GM06990 (cell line): ENCODE measurements at regions not wholly inside any gene's neighbourhood (a gene's known extent, or its start where the extent isn't known, plus 50 kb on each side); places are given as distances from the start of the nearest gene placed in this dataset.

Source experiments
- DNase-seq: peaks from one replicate; pipeline ENCODE4 v3.0.0-alpha.2; 2011; ENCODE audit not compliant: insufficient read length; ENCODE audit errors: extremely low read depth
- H3K27me3 ChIP-seq: replicated peaks from 2 replicates; pipeline ENCODE4 v1.6.0; 2011; ENCODE audit warnings: low read length; ENCODE audit not compliant: control insufficient read depth, insufficient read depth
- H3K36me3 ChIP-seq: 2 replicates; pipeline ENCODE4 v1.5.1; 2011; ENCODE audit warnings: low read length; ENCODE audit not compliant: control insufficient read depth, insufficient read depth
- H3K4me3 ChIP-seq: replicated peaks from 2 replicates; pipeline ENCODE4 v1.5.1; 2011; ENCODE audit warnings: low read depth, mild to moderate bottlenecking, control low read depth, low read length
- TF ChIP-seq, protein P1 (sequence below): IDR thresholded peaks from 2 replicates; pipeline ENCODE4 v1.5.1; 2011; ENCODE audit warnings: low read length, control low read depth, mild to moderate bottlenecking, inconsistent platforms; ENCODE audit not compliant: insufficient read depth, poor library complexity, severe bottlenecking

- TF ChIP-seq, protein P1, sequence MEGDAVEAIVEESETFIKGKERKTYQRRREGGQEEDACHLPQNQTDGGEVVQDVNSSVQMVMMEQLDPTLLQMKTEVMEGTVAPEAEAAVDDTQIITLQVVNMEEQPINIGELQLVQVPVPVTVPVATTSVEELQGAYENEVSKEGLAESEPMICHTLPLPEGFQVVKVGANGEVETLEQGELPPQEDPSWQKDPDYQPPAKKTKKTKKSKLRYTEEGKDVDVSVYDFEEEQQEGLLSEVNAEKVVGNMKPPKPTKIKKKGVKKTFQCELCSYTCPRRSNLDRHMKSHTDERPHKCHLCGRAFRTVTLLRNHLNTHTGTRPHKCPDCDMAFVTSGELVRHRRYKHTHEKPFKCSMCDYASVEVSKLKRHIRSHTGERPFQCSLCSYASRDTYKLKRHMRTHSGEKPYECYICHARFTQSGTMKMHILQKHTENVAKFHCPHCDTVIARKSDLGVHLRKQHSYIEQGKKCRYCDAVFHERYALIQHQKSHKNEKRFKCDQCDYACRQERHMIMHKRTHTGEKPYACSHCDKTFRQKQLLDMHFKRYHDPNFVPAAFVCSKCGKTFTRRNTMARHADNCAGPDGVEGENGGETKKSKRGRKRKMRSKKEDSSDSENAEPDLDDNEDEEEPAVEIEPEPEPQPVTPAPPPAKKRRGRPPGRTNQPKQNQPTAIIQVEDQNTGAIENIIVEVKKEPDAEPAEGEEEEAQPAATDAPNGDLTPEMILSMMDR = no peak
- H3K4me3 ChIP-seq = no peak overlapping the region
- DNase-seq = no peak
- no peaks in the 10 kb centered on the region for H3K27me3 ChIP-seq
- no peaks in the 10 kb centered on the region for H3K36me3 ChIP-seq
These were observed 69.5 kb upstream of the GLS start for GRCh38 chr2:190810981-190811587.

DNA sequence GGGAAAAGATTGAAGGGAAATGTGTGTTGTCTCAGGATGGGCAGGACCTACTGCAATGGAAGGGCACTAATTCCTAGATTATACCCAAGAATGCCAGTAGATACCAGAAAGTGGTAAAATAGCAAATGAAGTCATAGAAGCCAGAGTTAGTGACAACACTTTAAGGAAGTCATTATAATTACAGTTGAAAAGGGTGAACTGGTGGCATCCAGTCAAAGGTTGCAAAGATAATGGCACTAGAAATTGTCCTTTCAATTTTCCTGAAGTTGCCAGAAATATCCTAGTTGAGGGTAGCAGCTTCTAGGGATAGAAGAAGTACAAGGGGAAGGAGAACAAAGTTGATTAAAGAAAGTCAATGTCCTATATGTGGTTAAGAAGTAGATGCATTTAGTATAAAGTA, 68.8 kb upstream of the GLS start:
- DNase-seq = no peak
- no peak overlapping the region for H3K4me3 ChIP-seq
- TF ChIP-seq, protein P1 = no peak
- no peaks in the 10 kb centered on the region for H3K36me3 ChIP-seq
- no peaks in the 10 kb centered on the region for H3K27me3 ChIP-seq

DNA sequence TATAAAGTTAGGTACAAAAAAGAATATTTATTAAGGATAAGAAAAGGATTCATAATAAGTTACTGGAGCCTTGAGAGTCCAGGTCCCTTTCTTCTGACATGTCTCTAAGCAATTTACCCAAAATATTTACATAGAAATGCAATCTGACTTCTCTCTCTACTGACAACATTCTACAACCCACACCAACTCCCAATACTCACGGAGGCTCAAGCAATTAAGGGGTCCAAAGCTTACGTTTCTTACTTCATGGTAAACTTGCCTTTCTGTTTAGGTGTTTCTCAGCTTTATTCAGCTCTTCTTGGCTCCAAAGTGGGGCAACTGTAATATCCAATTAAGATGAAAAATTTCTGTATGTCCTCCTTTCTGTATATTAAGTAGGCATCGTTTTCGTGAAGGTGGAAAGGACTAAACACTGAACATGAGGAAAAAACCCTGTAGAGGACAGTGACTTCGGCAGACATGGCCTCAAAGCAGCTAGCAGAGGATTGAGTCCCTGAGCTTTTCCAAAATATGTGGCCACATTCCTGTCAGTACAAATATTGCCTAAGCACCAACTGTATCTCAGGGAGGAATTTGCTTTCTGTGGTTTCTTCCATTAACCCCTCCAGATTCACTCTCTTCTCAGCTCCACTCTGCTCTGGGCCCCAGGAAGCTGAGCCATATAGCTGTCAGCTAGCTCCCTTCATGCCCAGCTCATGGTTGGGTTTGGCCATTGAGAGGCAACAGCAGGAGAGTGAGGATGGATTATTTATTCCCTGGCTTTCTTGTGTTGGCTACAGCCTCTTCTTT, 67.9 kb upstream of the GLS start:
- TF ChIP-seq, protein P1 = no peak
- Histone ChIP-seq H3K36me3 (no peaks in the 10 kb centered on the region), H3K27me3 (no peaks in the 10 kb centered on the region), H3K4me3 (no peak overlapping the region)
- no peak for DNase-seq

- Histone ChIP-seq H3K4me3 (no peak overlapping the region), H3K27me3 (no peaks in the 10 kb centered on the region), H3K36me3 (no peaks in the 10 kb centered on the region)
- TF ChIP-seq, protein P1 = no peak
- DNase-seq = no peak
These were observed 65.4 kb upstream of the GLS start for GRCh38 chr2:190815226-190815625.

DNA sequence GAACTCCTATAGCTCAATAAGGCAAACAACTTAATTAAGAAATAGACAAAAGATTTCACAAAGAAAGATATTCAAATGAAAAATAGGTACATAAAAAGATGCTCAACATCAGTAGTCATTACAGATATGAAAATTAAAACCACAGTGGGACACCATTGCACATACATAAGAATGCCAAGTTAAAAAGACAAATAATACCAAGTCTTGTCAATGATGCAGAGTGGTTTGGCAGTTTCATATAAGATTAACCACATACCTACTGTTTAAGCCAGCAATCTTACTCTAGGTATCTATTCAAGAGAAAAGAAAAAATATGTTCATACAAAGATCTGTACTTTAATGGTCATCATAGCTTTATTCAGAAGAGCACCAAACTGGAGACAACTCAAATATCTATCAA, 63.5 kb upstream of the GLS start:
- no peak overlapping the region for H3K4me3 ChIP-seq
- H3K27me3 ChIP-seq = no peaks in the 10 kb centered on the region
- TF ChIP-seq, protein P1 = no peak
- no peaks in the 10 kb centered on the region for H3K36me3 ChIP-seq
- DNase-seq = no peak
